ENCODE measurements at regions not wholly inside any gene's neighbourhood (a gene's known extent, or its start where the extent isn't known, plus 50 kb on each side); places are given as distances from the start of the nearest gene placed in this dataset.

DNA sequence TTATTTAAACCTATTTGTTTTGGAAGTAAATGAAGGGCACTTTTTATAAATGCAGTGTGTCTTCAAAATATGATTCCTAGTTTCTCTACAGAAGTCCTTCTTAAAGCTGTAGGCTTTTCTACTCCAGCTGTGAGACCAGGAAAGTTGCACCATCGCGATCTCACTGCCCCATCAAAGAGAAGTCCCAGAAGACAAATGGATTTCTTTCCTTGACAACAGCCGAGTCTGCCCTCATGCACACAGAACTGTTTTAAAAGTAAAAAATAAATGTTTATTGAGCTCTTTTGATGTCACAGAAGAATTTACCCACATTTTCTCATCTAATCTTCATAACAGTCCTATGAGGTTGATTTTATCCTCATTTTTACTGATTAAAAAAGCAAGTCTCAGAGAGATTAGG is 324.4 kb upstream of the NT5E start:
- TF ChIP-seq, protein P1, sequence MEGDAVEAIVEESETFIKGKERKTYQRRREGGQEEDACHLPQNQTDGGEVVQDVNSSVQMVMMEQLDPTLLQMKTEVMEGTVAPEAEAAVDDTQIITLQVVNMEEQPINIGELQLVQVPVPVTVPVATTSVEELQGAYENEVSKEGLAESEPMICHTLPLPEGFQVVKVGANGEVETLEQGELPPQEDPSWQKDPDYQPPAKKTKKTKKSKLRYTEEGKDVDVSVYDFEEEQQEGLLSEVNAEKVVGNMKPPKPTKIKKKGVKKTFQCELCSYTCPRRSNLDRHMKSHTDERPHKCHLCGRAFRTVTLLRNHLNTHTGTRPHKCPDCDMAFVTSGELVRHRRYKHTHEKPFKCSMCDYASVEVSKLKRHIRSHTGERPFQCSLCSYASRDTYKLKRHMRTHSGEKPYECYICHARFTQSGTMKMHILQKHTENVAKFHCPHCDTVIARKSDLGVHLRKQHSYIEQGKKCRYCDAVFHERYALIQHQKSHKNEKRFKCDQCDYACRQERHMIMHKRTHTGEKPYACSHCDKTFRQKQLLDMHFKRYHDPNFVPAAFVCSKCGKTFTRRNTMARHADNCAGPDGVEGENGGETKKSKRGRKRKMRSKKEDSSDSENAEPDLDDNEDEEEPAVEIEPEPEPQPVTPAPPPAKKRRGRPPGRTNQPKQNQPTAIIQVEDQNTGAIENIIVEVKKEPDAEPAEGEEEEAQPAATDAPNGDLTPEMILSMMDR (IDR thresholded peaks at IDR 0.05) = no peak
- TF ChIP-seq POLR2A (IDR thresholded peaks at IDR 0.05) (no peak), EP300 (IDR thresholded peaks at IDR 0.05) (no peak)

Measured in ovary (tissue), 3 donors.